Endodermal cell (in vitro differentiated cells): ENCODE measurements at regions not wholly inside any gene's neighbourhood (a gene's known extent, or its start where the extent isn't known, plus 50 kb on each side); places are given as distances from the start of the nearest gene placed in this dataset.

Experiments used
- DNase-seq: peaks from one replicate; pipeline ENCODE4 v3.0.0-alpha.2; 2017
- H3K27ac ChIP-seq: 2 replicates; pipeline ENCODE4 v1.5.1; 2013; ENCODE audit warnings: mild to moderate bottlenecking, low read depth, low read length, moderate library complexity
- H3K27me3 ChIP-seq: 2 replicates; pipeline ENCODE4 v1.6.1; 2013; ENCODE audit warnings: mild to moderate bottlenecking, low read length, moderate library complexity; ENCODE audit not compliant: insufficient read depth, control insufficient read depth, poor library complexity, severe bottlenecking
- H3K36me3 ChIP-seq: 2 replicates; pipeline ENCODE4 v1.7.0; 2013; ENCODE audit warnings: mild to moderate bottlenecking, low read length, moderate library complexity; ENCODE audit not compliant: control insufficient read depth, insufficient read depth
- H3K4me1 ChIP-seq: one replicate; pipeline ENCODE4 v1.7.0; 2013; ENCODE audit warnings: low read length; ENCODE audit not compliant: control insufficient read depth, insufficient read depth
- H3K4me3 ChIP-seq: 2 replicates; pipeline ENCODE4 v1.5.1; 2013; ENCODE audit warnings: mild to moderate bottlenecking, low read length, moderate library complexity
- H3K9ac ChIP-seq: 2 replicates; pipeline ENCODE4 v1.6.1; 2013; ENCODE audit warnings: mild to moderate bottlenecking, low read length, moderate library complexity; ENCODE audit not compliant: poor library complexity, severe bottlenecking; ENCODE audit errors: extremely low read depth
- H3K9me3 ChIP-seq: 2 replicates; pipeline ENCODE4 v1.6.1; 2013; ENCODE audit warnings: mild to moderate bottlenecking, low read length, moderate library complexity; ENCODE audit not compliant: control insufficient read depth
- H3K27ac Mint-ChIP-seq: 2 replicates; pipeline ENCODE4 v1.8.0; 2020; ENCODE audit warnings: mixed read lengths
- H3K27me3 Mint-ChIP-seq: 2 replicates; pipeline ENCODE4 v1.8.0; 2021; ENCODE audit warnings: mild to moderate bottlenecking, mixed read lengths; ENCODE audit not compliant: insufficient read depth
- H3K36me3 Mint-ChIP-seq: 2 replicates; pipeline ENCODE4 v1.8.0; 2020; ENCODE audit warnings: low read depth, mixed read lengths
- H3K4me1 Mint-ChIP-seq: 2 replicates; pipeline ENCODE4 v1.8.0; 2020; ENCODE audit warnings: mixed read lengths
- H3K4me3 Mint-ChIP-seq: 2 replicates; pipeline ENCODE4 v1.8.0; 2020; ENCODE audit warnings: mild to moderate bottlenecking, moderate library complexity, mixed read lengths
- H3K9me3 Mint-ChIP-seq: 2 replicates; pipeline ENCODE4 v1.8.0; 2020; ENCODE audit warnings: mild to moderate bottlenecking, mixed read lengths
- WGBS, 2 experiments: methylation state at CpG; one replicate each; pipeline versions ENCODE4 v1.1.5 to v1.1.7; 2013; ENCODE audit warnings: missing lambda C conversion rate in 2 of 2, mixed read lengths in 1 of 2; ENCODE audit not compliant: insufficient coverage in 1 of 2, insufficient read length in 1 of 2; 5-methylcytosine and 5-hydroxymethylcytosine counted together
- TF ChIP-seq, protein P1 (sequence below): fragments of 200-600 bp; sonication (generic); conservative IDR thresholded peaks from 2 replicates; pipeline ENCODE4 v1.5.0; 2021; ENCODE audit warnings: antibody characterized with exemption, mild to moderate bottlenecking

DNA sequence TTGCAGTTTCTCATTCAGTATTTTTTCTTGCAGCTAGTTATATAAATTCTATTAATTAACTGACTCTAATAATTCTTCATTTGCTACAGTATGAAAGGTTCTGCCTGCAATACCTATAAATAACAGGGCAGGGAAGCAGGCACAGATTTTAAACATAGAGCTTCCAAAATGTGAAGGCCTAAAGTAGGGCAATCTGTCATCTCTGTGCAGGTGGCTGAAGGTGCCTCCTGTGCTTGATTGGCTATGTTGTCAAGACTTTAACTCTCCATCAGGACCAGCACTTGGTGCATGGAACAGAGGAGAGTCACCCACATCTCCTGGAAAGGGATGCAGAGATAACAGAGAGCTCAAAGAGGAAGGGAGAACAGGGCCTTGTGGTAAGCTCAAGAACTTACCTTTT lies 75.2 kb upstream of the TSPAN5 start:
- no peak for DNase-seq
- TF ChIP-seq, protein P1, sequence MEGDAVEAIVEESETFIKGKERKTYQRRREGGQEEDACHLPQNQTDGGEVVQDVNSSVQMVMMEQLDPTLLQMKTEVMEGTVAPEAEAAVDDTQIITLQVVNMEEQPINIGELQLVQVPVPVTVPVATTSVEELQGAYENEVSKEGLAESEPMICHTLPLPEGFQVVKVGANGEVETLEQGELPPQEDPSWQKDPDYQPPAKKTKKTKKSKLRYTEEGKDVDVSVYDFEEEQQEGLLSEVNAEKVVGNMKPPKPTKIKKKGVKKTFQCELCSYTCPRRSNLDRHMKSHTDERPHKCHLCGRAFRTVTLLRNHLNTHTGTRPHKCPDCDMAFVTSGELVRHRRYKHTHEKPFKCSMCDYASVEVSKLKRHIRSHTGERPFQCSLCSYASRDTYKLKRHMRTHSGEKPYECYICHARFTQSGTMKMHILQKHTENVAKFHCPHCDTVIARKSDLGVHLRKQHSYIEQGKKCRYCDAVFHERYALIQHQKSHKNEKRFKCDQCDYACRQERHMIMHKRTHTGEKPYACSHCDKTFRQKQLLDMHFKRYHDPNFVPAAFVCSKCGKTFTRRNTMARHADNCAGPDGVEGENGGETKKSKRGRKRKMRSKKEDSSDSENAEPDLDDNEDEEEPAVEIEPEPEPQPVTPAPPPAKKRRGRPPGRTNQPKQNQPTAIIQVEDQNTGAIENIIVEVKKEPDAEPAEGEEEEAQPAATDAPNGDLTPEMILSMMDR = no peak
- Histone ChIP-seq H3K9me3 (peaks cover 6% of the 10 kb centered on the region), H3K4me1 (no peaks in the 10 kb centered on the region), H3K27ac (no peak overlapping the region), H3K27me3 (no peaks in the 10 kb centered on the region), H3K4me3 (no peak overlapping the region), H3K9ac (no peak overlapping the region), H3K36me3 (no peaks in the 10 kb centered on the region)
- Mint-ChIP-seq H3K4me3 (no peak overlapping the region), H3K9me3 (peaks cover 10% of the 10 kb centered on the region), H3K27me3 (no peaks in the 10 kb centered on the region), H3K27ac (no peak overlapping the region), H3K36me3 (no peaks in the 10 kb centered on the region), H3K4me1 (no peaks in the 10 kb centered on the region)

DNA sequence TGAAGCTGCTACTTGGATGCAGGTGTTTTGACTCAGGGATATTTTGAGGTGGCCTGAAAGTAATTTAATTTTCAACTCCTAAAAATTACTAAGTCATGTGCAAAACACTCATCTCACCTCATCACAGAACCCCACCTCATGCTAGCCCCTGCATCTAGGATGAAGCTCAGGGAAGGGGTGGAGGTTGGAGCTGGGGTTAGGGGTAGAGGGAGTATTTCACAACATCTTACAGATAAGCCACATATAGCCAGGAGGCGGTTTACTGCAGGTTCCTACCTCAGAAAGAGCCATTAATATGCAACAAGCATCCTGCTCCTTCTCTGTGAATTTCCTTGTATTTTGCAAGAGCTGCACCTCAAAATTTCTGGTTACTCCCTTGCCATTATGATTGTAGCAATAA lies 70.5 kb upstream of the TSPAN5 start:
- H3K9me3 ChIP-seq = peaks cover 5% of the 10 kb centered on the region
- no peaks in the 10 kb centered on the region for H3K27me3 ChIP-seq
- no peak overlapping the region for H3K4me3 Mint-ChIP-seq
- no peak overlapping the region for H3K4me3 ChIP-seq
- H3K4me1 ChIP-seq = no peaks in the 10 kb centered on the region
- TF ChIP-seq, protein P1 = no peak
- H3K27ac Mint-ChIP-seq = no peak overlapping the region
- H3K9me3 Mint-ChIP-seq = peaks cover 21% of the 10 kb centered on the region
- H3K36me3 ChIP-seq = no peaks in the 10 kb centered on the region
- no peaks in the 10 kb centered on the region for H3K4me1 Mint-ChIP-seq
- no peak overlapping the region for H3K9ac ChIP-seq
- DNase-seq = no peak
- 92% methylated on average over 1 of the region's 1 CpG; no CpG with 5 or more reads in 1 of the 2 experiments for whole genome bisulfite sequencing, 2 experiments
- no peak overlapping the region for H3K27ac ChIP-seq
- H3K27me3 Mint-ChIP-seq = peaks cover 2% of the 10 kb centered on the region
- no peaks in the 10 kb centered on the region for H3K36me3 Mint-ChIP-seq

DNA sequence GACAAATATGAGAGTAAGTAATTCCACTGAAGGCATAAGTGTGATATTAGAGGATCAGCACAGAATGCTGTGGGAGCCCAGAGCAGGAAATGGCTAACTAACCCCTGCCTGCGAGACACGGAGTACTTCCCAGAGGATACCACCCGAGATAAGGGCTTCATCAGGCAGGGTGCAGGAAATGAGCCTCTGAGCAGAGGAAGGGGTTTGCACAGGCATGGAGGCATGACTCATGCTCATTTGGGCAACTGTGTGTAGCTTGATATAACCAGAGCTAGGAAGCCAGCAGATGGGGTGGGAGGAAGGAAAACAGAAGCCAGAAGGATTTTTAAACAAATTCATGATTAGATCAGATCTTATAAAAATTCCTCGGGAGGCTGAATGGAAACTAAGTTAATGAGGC lies 70.0 kb upstream of the TSPAN5 start:
- H3K36me3 Mint-ChIP-seq = no peaks in the 10 kb centered on the region
- TF ChIP-seq, protein P1 = no peak
- H3K9me3 Mint-ChIP-seq = peaks cover 26% of the 10 kb centered on the region
- peaks cover 5% of the 10 kb centered on the region for H3K9me3 ChIP-seq
- H3K4me3 ChIP-seq = no peak overlapping the region
- no peak overlapping the region for H3K27ac ChIP-seq
- H3K27me3 Mint-ChIP-seq = peaks cover 3% of the 10 kb centered on the region
- no peaks in the 10 kb centered on the region for H3K36me3 ChIP-seq
- DNase-seq = no peak
- no peak overlapping the region for H3K9ac ChIP-seq
- 73 to 87% methylated on average over 3 to 4 of the region's 4 CpGs for WGBS, 2 experiments
- H3K27me3 ChIP-seq = no peaks in the 10 kb centered on the region
- H3K27ac Mint-ChIP-seq = no peak overlapping the region
- no peaks in the 10 kb centered on the region for H3K4me1 ChIP-seq
- H3K4me3 Mint-ChIP-seq = no peak overlapping the region
- no peaks in the 10 kb centered on the region for H3K4me1 Mint-ChIP-seq
